Brain microvascular endothelial cell (primary cell): ENCODE measurements at regions not wholly inside any gene's neighbourhood (a gene's known extent, or its start where the extent isn't known, plus 50 kb on each side); places are given as distances from the start of the nearest gene placed in this dataset.

Source experiments
- DNase-seq: peaks from one replicate; pipeline ENCODE4 v3.0.0-alpha.2; 2020
- H3K27ac ChIP-seq: fragments of 250-450 bp; sonication (Bioruptor Pico); 2 replicates; pipeline ENCODE4 v1.5.1; 2020; ENCODE audit warnings: mild to moderate bottlenecking, moderate library complexity
- H3K27me3 ChIP-seq: fragments of 250-450 bp; sonication (Bioruptor Pico); replicated peaks from 2 replicates; pipeline ENCODE4 v1.5.1; 2020; ENCODE audit warnings: mild to moderate bottlenecking
- H3K36me3 ChIP-seq: fragments of 250-450 bp; sonication (Bioruptor Pico); replicated peaks from 2 replicates; pipeline ENCODE4 v1.5.1; 2020; ENCODE audit warnings: mild to moderate bottlenecking
- H3K4me3 ChIP-seq: 2 replicates; pipeline ENCODE4 v1.5.1; 2011; ENCODE audit warnings: low read depth, mild to moderate bottlenecking, control low read depth, low read length, moderate library complexity
- CTCF ChIP-seq: IDR thresholded peaks from 2 replicates; pipeline ENCODE4 v1.5.1; 2011; ENCODE audit warnings: low read depth, mild to moderate bottlenecking, moderate library complexity, low read length, control low read depth, inconsistent platforms; ENCODE audit errors: missing control alignments
- in situ Hi-C: cut with HindIII; loops from 2 replicates; pipeline ENCODE4 v1.10.0; 2017; ENCODE audit warnings: low sequenced_read_pairs, low pct_ligation_motif_present

- no peak overlapping the region for H3K4me3 ChIP-seq
- no peak for DNase-seq
- in situ Hi-C loops: no loop called here
- H3K27ac ChIP-seq: no peak overlapping the region
- H3K36me3 ChIP-seq: no peaks in the 10 kb centered on the region
- no peaks in the 10 kb centered on the region for H3K27me3 ChIP-seq
- TF ChIP-seq CTCF: no peak
These were observed 102.8 kb upstream of the ACTRT2 start for GRCh38 chr1:2918441-2918840.

GRCh38 chr1:2919841-2920240, 101.4 kb upstream of the ACTRT2 start:
- Histone ChIP-seq H3K36me3 (no peaks in the 10 kb centered on the region), H3K27ac (no peak overlapping the region), H3K27me3 (no peaks in the 10 kb centered on the region), H3K4me3 (no peak overlapping the region)
- TF ChIP-seq CTCF: no peak
- in situ Hi-C loops: no loop called here
- DNase-seq: no peak

- Histone ChIP-seq H3K27ac (no peak overlapping the region), H3K27me3 (no peaks in the 10 kb centered on the region), H3K4me3 (no peak overlapping the region), H3K36me3 (no peaks in the 10 kb centered on the region)
- in situ Hi-C loops: no loop called here
- no peak for TF ChIP-seq CTCF
- DNase-seq: no peak
These were observed 100.7 kb upstream of the ACTRT2 start for GRCh38 chr1:2920421-2921015.

- no peaks in the 10 kb centered on the region for H3K36me3 ChIP-seq
- TF ChIP-seq CTCF: peak; percentile 24
- DNase-seq: no peak
- H3K27ac ChIP-seq: no peak overlapping the region
- H3K27me3 ChIP-seq: no peaks in the 10 kb centered on the region
- in situ Hi-C loops: no loop called here
- H3K4me3 ChIP-seq: no peak overlapping the region
These were observed 99.1 kb upstream of the ACTRT2 start for GRCh38 chr1:2921970-2922686.

- Histone ChIP-seq H3K27ac (no peak overlapping the region), H3K27me3 (no peaks in the 10 kb centered on the region), H3K36me3 (no peaks in the 10 kb centered on the region), H3K4me3 (no peak overlapping the region)
- TF ChIP-seq CTCF: no peak
- no peak for DNase-seq
- in situ Hi-C loops: no loop called here
These were observed 97.9 kb upstream of the ACTRT2 start for GRCh38 chr1:2923351-2923750.
